Skeletal muscle tissue (tissue), 3 donors: ENCODE measurements at regions not wholly inside any gene's neighbourhood (a gene's known extent, or its start where the extent isn't known, plus 50 kb on each side); places are given as distances from the start of the nearest gene placed in this dataset.

Experiments
- H3K27ac ChIP-seq: one replicate; pipeline ENCODE4 v1.7.0; 2013; ENCODE audit warnings: mild to moderate bottlenecking, low read depth, low read length, inconsistent platforms
- H3K27me3 ChIP-seq, 3 donors: one replicate each; pipeline ENCODE4 v1.7.0; 2013; ENCODE audit warnings: low read length in 3 of 3; ENCODE audit not compliant: control insufficient read depth in 3 of 3, insufficient read depth in 3 of 3
- H3K36me3 ChIP-seq, 3 donors: one replicate each; pipeline ENCODE4 v1.7.0; 2013; ENCODE audit warnings: low read length in 3 of 3; ENCODE audit not compliant: control insufficient read depth in 3 of 3, insufficient read depth in 3 of 3
- H3K4me1 ChIP-seq, 3 donors: one replicate each; pipeline ENCODE4 v1.7.0; 2013; ENCODE audit warnings: low read length in 3 of 3, mild to moderate bottlenecking in 3 of 3; ENCODE audit not compliant: control insufficient read depth in 3 of 3, insufficient read depth in 3 of 3
- H3K4me3 ChIP-seq, 3 donors: one replicate each; pipeline ENCODE4 v1.7.0; 2013; ENCODE audit warnings: low read length in 3 of 3
- H3K9ac ChIP-seq, 3 donors: one replicate each; pipeline ENCODE4 v1.7.0; 2013; ENCODE audit warnings: low read length in 3 of 3, mild to moderate bottlenecking in 3 of 3, moderate library complexity in 2 of 3, low read depth in 1 of 3
- H3K9me3 ChIP-seq, 3 donors: one replicate each; pipeline ENCODE4 v1.7.0; 2013; ENCODE audit warnings: low read length in 3 of 3; ENCODE audit not compliant: control insufficient read depth in 3 of 3
- donor health status: Osteomylitis.

DNA sequence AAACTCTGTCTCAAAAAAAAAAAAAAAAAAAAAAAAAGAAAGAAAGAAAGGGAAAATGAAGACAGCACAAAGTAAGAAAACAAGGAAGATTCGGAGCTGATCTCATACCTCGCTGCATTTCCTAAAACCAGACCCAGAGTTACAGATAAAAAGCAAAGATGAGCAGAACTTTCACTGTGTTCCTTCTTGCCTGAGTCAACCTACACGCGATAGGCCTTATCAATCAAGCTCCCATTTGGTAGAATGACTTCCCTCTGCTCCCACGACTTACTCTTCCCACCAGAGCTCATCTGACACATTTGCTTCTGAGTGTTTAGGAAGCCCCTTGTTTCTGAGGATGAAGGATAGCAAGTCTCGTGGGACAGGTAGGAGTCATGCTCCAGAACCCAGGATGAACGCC is 302.9 kb downstream of the TFAP2A start:
- H3K27ac ChIP-seq: no peak overlapping the region
- no peak overlapping the region for H3K4me3 ChIP-seq
- no peaks in the 10 kb centered on the region for H3K9me3 ChIP-seq
- H3K36me3 ChIP-seq: no peaks in the 10 kb centered on the region
- no peak overlapping the region for H3K9ac ChIP-seq
- H3K4me1 ChIP-seq: no peaks in the 10 kb centered on the region
- peaks cover 0 to 9% (median 4%) of the 10 kb centered on the region in 3 donors for H3K27me3 ChIP-seq

DNA sequence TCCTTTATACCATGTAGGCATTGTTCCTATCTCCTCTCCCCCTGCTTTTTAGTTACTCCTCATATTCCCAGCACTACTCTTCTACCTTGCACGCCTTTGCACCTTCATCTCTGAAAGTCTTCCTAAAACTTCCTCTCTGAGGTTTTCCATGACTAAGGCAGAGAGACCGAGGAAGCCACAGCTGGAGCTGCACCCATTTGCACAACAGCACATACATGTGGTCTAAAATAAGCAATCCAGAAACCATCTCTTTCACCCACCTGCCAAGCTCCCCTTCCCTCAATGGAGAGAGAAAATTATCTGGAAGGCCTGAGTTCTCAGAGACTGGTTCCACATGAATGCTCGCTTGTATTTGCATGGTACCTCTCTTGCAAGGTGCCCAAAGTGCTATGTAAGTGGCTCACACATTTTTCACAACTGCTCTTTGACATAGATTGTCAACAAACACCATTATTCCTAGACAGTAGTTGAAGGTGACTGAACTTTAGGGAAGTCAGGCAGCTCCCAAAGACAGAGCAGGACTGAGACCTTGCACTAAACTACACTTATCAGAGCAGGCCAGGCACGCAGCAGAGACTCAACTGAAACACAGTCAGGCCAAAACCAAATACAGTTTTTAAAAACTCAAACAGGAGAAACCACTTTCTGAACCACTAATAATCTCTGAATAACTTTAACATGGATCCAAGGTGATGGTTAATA is 313.2 kb downstream of the TFAP2A start:
- Histone ChIP-seq H3K9me3 (no peaks in the 10 kb centered on the region), H3K27me3 (no peaks in the 10 kb centered on the region), H3K4me3 (no peak overlapping the region), H3K9ac (no peak overlapping the region), H3K4me1 (no peaks in the 10 kb centered on the region), H3K36me3 (no peaks in the 10 kb centered on the region), H3K27ac (no peak overlapping the region)

DNA sequence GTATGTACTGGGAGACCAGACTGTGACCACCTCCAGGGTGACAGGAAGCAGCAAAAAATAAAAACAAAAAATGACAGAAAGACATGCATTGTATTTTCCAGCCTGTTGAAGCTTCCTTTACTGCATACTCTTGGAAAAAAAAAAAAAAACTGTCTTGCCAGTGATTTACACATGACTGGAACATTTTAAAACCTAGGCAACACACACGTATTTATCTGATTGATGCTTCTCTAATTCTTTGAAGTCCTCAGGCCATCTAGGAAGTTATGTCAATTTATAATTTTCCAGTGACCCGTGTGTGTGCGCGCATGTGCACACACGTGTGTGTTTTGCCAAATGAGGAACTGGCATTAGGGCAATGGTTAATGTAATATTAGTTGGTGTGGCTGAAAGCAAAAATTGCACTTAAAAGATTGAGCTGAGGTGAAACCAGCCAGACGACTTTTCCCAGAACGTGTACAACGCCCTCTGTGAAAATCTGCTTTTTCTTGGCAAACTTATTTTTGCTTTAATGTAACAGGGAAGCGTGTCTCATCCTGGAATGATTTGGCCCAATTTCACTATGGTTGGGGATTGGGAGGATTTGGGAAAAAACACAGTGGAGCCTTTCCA is 315.2 kb downstream of the TFAP2A start:
- Histone ChIP-seq H3K4me1 (no peaks in the 10 kb centered on the region), H3K9me3 (no peaks in the 10 kb centered on the region), H3K9ac (no peak overlapping the region), H3K4me3 (no peak overlapping the region), H3K27ac (no peak overlapping the region), H3K36me3 (no peaks in the 10 kb centered on the region), H3K27me3 (no peaks in the 10 kb centered on the region)

DNA sequence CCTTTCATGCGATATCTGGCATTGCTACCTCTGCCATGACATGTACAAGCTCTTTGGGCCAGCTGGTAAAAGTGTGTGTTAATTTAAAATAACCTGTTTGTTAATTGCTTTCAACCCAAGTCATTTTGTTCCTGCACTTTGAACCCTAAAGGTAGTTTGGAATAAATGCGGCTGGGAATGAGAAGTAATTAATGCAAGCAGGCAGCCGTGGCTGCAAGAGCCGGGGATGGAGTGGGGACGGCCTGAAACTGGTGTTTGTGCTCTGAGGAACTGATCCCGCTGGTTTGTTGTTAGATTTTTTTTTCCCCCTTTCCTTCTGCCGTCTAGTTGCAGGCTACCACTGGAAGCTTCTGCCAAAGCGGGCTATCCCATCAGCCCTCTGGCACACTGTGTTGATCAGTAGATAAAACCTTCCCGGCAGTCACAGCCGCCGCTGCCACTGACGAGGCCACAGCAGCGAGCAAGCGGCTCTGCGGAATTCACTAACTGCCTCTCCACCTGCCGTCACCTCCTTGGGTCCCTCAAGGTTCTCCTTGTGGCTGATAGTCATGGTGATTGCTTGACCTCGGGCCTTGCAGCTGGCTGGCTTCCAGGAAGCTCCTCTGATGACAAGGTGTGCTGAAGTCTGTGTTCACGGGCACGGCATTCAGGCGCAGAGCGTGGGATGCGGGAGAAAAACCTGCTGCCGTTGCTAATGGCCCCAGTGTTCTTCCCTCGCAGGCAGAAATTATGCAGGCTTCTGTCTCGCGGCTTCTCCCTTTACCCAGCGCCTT is 315.9 kb downstream of the TFAP2A start:
- Histone ChIP-seq H3K36me3 (no peaks in the 10 kb centered on the region), H3K4me3 (peak overlapping the region in 1 of 3 donors; percentile 23), H3K9ac (no peak overlapping the region), H3K9me3 (no peaks in the 10 kb centered on the region), H3K4me1 (no peaks in the 10 kb centered on the region), H3K27ac (no peak overlapping the region), H3K27me3 (no peaks in the 10 kb centered on the region)

DNA sequence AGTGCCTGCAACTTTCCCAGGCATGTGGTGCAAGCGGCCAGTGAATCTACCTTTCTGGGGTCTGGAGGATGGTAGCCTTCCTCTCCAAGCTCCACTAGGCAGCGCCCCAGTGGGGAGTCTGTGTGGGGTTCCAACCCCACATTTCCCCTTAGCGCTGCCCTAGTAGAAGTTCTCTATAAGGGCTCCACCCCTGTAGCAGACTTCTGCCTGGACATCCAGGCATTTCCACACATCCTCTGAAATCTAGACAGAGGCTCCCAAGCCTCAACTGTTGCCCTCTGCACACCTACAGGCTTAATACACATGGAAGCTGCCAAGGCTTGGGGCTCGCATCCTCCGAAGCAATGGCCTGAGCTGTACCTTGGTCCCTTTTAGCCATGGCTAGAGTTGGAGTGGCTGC is 321.6 kb downstream of the TFAP2A start:
- H3K27ac ChIP-seq: no peak overlapping the region
- H3K4me3 ChIP-seq: no peak overlapping the region
- peaks cover 0 to 4% (median 3%) of the 10 kb centered on the region in 3 donors for H3K9me3 ChIP-seq
- H3K9ac ChIP-seq: no peak overlapping the region
- no peaks in the 10 kb centered on the region for H3K27me3 ChIP-seq
- H3K36me3 ChIP-seq: no peaks in the 10 kb centered on the region
- no peaks in the 10 kb centered on the region for H3K4me1 ChIP-seq

DNA sequence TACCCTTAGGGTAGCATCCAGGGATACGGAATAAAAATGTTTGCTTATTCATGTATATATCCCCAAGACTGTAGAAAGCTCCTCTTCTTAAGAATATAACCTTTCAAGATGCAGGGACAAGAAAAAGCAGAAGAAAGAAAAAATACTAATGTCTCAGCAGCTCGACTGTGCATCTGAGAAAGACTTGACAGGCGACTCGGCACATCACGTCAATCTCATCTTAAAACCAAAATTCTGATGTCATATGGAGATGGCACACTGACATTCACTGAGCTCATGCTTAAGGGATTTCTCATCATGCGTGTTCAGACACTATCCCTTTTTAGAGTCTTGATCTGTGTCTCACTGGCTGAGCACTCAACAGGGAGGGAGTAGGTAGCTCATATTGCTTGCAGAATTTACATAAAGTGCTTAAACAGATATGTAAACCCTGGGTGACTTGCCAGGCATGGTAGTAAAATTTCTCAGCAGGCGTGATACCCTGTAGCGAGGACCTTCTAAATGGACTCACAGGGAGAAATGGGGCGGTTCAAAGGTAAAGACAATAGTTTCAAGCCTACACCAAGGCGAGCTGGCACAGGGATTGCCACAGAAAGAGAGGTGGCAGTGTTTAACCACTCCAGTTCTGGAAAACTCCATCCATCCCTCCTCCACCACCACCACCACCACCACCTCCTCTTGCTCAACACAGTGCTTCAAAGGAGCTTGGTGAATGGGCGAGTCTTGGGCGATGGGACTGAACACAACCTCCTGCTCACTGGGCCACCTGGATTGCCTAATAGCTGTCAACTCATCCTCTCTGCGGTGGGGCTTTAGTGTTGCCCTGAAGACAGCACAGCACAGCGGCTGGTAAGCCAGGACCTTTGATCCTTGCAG is 330.5 kb downstream of the TFAP2A start:
- Histone ChIP-seq H3K9ac (no peak overlapping the region), H3K27me3 (no peaks in the 10 kb centered on the region), H3K27ac (no peak overlapping the region), H3K4me1 (no peaks in the 10 kb centered on the region), H3K36me3 (no peaks in the 10 kb centered on the region), H3K4me3 (no peak overlapping the region), H3K9me3 (no peaks in the 10 kb centered on the region)

DNA sequence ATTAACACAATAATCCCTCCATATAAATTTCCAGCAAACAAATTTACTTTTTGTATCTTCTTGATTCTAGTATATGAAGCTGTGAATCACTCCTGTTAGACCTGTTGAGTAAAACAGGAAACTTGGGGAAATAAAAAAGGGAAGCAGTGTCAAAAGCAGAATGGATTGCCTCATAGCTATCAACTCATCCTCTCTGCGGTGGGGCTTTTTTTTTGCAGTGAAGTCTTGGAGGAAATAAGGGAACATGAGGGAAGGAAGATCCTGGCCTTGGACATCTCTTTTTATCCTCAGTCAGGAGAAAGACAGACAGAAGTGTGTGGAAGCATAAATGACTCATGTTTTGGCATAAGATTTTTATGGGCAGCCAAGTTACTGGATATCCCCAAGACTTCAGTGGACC is 332.5 kb downstream of the TFAP2A start:
- no peaks in the 10 kb centered on the region for H3K4me1 ChIP-seq
- no peaks in the 10 kb centered on the region for H3K36me3 ChIP-seq
- no peak overlapping the region for H3K27ac ChIP-seq
- no peak overlapping the region for H3K9ac ChIP-seq
- no peak overlapping the region for H3K4me3 ChIP-seq
- peaks cover 0 to 2% (median 0%) of the 10 kb centered on the region in 3 donors for H3K9me3 ChIP-seq
- no peaks in the 10 kb centered on the region for H3K27me3 ChIP-seq

DNA sequence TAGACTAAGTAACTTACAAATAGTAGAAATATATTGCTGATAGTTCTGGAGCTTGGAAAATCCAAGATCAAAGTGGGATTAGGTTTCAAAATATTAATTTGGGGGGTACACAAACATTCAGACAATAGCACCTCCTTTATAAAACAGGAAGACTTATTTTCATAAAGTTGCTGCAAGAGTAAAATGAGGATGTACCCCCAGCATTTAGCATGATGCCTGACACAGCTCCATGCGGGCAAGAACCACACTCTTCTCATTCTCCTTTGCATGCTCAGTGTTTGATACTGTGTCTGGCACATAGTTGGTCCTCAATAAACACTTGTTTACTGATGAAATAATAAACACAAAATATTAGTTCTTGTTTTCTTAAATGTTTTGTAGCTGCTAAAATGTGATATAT is 332.9 kb downstream of the TFAP2A start:
- no peaks in the 10 kb centered on the region for H3K27me3 ChIP-seq
- H3K9ac ChIP-seq: no peak overlapping the region
- H3K9me3 ChIP-seq: peaks cover 0 to 2% (median 0%) of the 10 kb centered on the region in 3 donors
- H3K36me3 ChIP-seq: no peaks in the 10 kb centered on the region
- no peak overlapping the region for H3K4me3 ChIP-seq
- no peak overlapping the region for H3K27ac ChIP-seq
- H3K4me1 ChIP-seq: no peaks in the 10 kb centered on the region

DNA sequence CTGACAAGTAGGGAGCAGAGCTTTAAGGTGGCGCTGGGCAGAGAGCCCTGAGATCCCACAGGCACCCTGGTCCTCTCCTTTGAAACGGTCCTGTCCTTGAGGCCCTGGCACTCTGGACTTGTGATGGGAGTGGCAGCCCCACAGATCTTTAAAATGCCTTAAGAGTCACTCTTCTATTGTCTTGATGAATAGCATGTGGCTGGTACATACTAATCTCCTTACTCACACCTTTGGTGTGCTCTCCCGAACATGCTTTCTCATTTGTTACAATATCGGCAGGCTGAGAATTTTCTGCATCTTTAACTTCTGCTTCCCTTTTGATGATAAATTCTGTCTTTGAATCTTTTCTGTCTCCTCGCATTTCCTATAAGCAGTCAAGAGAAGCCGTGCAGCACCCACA is 333.8 kb downstream of the TFAP2A start:
- no peaks in the 10 kb centered on the region for H3K4me1 ChIP-seq
- H3K9ac ChIP-seq: no peak overlapping the region
- H3K36me3 ChIP-seq: no peaks in the 10 kb centered on the region
- H3K4me3 ChIP-seq: no peak overlapping the region
- H3K9me3 ChIP-seq: peaks cover 0 to 2% (median 0%) of the 10 kb centered on the region in 3 donors
- H3K27ac ChIP-seq: no peak overlapping the region
- H3K27me3 ChIP-seq: no peaks in the 10 kb centered on the region
